D341Med (cell line): ENCODE measurements at regions not wholly inside any gene's neighbourhood (a gene's known extent, or its start where the extent isn't known, plus 50 kb on each side); places are given as distances from the start of the nearest gene placed in this dataset.

Experiments used
- DNase-seq: peaks from one replicate; pipeline ENCODE4 v3.0.0; 2012; ENCODE audit warnings: low spot score

DNA sequence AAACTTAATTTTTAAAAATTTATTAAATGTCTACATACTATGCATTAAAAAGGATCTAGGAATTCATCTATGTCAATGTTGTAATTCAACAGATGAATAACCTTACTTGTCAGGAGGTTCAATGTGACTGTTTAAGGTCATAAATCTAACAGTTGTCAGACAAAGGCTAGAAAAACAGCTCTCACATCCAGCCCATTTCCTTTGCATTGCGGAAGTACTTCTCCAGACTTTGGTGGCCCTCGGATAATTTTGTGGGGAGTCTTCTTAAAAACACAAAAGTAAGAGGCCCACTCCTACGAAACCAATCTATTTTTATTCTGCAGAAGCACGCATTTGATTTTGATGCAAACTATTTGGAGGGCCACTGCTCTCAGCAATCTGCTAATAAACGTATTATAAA, 122.6 kb upstream of the CHRM3 start:
- DNase-seq: no peak

DNA sequence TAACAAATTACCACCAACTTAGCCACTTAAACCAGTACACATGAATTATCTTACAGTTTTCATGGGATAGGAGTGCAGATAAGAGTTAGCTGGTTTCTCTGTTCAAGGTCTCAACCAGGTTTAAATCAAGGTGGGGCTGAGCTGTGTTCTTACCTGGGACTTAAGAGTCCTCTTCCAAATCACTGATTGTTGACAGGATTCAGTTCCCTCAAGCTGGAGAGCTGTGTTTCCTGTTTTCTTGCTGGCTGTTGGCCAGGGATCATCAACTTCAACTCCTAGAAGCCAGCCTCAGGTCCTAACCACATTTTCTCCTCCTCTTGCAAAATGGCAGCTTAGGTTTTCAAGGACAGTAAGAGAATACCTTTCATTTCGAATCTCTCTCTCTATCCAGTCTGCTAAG, 123.8 kb upstream of the CHRM3 start:
- no peak for DNase-seq

DNA sequence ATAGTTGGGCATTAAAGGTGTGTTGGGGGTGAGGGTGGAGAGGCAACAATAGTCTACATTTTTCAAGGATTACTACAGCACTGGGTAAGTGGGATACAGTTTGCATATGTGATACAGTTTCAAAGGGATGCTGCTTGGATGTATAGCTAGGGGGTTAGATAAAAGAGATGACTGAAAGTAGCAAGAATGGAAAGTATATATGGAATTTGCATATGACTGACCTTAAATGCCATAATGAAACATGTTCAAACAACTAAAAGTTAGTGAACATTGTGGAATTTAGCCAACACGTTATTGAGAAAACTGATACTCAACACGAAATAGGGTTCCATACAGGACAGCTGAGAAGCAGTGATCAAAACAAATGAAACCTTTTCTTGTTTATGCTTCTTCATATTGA, 124.8 kb upstream of the CHRM3 start:
- no peak for DNase-seq

DNA sequence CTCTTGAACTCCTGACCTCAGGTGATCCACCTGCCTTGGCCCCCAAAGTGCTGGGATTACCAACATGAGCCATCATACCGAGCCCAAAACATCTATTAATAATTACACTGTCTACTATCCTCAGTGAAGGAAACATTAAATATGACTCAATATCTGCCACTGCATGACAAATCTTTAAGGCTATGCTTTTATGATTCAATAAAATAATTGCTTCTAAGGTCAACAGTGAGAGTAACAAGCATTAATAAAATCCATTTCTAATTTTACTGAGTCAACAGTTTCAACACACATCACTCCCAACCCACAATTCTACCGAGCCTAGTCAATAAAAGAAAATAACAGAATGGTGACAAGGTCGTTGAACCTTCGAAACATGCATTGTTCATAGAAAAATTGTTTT, 125.5 kb upstream of the CHRM3 start:
- no peak for DNase-seq

DNA sequence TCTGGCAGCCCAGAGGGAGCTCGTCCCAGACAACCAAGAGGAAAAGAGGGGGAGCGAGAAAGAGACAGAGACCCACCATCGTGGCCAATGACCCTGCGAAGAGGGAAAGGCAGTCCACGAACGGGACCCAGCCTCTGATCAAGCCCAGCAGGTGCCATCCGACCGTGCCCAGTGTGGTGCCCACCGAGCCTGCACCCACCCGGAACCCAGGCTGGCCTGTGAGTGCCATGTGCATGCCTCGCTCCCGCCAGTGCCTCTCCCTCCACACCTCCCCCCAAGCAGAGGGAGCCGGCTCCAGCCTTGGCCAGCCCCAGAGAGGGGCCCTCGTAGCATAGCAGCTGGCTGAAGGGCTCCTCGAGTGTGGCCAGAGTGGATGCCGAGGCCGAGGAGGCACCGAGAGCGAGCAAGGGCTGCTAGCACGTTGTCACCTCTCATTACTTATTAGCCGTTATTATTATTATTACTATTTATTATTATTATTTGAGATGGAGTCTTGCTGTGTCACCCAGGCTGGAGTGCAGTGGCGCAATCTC, 130.7 kb upstream of the CHRM3 start:
- no peak for DNase-seq

DNA sequence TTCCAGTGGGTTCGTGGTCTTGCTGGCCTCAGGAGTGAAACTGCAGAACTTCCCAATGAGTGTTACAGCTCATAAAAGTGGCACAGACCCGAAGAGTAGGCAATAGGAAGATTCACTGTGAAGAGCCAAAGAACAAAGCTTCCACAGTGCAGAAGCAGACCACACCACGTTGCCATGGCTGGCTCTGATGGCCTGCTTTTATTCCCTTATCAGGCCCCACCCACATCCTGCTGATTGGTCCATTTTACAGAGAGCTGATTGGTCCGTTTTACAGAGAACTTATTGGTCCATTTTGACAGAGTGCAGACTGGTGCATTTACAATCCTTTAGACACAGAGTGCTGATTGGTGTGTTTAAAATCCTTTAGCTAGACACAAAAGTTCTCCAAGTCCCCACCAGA, 131.4 kb upstream of the CHRM3 start:
- DNase-seq: no peak

DNA sequence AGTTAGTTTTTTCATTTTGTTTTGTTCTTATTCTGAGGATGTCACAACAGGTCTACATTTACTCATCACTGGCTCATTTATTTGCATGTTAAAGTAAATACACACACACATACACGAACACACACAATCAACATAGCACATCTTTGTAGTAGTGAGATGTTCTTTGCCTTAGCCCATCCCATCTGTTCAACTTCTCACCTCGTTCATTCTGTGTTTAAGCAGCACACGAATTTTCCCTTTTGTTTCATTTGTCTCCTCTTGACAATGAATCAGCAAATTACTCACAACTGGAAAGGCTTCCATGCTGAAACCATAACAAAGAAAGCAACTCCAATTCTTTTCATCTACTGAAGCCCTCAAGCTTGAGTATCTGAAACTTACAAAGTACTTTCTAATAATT, 133.3 kb upstream of the CHRM3 start:
- DNase-seq: no peak

DNA sequence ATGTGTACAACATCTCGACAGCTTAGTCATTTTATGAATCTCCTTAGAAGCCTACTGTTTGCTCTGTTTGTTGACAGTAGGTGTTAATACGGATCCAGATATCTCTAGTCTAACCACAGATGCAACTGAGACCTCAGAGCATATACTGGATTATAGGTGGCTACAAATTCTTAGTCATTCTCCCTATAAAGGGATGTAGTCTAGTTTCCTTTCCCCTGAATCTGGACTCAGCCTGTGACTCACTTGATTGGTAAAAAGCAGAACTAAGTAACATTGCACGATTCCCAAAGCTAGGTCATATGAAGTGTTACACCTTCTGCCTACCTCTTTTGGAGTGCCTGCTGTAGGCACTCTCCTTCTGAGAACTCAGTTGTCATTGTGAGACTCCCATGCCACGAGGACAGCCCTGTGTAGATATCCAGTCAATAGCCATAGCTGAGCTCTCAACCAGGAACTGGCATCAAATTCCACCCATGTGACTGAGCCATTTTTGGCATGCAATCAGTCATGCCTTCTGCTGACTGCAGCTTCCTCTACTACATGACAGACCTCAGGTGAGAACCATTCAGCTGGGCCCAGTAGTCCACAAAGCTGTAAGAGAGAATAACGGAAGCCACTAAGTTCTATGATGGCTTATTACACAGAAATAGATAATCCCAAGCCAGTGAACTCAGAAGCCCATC, 135.9 kb upstream of the CHRM3 start:
- DNase-seq: no peak

DNA sequence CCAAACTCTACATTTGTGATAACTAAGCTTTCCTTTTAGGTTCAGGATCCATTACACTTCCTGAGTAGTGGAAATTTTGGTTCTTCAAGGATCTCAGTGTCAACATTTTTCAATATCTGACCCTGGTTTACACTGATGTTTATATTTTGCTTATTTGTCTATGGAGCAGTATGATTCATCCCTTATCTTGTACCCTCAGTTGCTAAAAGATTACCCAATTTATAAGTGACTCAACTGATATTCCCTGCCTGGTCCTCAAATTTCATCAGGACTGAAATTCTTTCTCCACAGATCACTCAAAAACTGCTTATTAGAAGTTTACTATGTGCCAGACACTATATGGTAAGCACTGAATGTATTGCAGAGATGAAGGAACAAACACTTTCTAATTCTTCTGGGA, 139.1 kb upstream of the CHRM3 start:
- no peak for DNase-seq

DNA sequence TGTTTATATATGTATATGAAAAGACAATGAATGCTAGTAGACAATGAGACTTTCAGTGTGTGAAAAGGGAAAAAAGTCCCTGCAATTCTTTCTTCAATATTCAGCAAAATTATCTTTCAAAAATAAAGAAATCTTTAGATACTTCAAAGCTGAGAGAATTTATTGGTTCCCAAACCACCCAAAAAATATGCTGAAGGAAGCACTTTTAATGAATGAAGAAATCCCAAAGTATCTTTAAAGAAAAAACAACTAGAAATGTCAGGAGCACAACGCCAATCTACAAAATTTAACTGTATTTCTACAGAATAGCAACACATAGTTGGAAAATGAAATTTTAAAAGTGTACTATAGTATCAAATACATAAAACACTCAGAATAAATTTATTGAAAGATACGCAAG, 142.3 kb upstream of the CHRM3 start:
- no peak for DNase-seq

DNA sequence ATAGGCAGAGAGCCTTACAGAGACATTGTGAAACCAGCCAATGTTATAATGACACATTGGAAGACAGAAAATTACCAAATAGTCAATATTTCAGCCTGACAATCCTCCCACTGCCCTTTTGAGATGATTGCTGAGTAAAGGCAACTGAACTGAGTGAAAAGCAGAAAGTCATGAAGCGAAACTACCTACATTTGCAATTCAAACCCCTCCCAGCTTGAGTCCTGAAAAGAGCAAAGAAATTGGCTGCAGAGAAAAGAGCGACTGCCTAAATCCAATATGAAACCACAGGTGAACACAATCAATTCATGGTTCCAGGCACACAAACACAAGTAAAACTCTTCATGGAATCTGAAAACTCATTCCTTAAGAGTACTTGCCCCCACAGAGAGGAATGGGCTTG, 143.4 kb upstream of the CHRM3 start:
- no peak for DNase-seq

DNA sequence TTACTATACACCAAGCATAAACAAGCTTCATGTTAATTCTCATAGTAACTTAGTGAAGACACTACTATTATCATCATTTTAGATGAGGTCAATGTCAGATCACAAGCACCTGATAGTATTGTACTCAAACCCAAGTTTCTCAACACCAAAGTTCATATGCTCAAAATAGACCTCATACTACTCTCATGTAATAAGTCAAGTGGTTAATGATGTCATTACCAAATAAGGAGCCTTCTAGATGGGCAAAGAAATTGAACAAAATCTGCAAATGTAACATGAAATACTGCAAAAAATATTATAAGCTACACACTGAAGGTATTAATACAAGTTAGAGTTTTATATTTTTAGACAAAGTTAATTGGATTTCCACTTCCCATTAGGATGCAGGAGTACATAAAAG, 144.0 kb upstream of the CHRM3 start:
- no peak for DNase-seq

DNA sequence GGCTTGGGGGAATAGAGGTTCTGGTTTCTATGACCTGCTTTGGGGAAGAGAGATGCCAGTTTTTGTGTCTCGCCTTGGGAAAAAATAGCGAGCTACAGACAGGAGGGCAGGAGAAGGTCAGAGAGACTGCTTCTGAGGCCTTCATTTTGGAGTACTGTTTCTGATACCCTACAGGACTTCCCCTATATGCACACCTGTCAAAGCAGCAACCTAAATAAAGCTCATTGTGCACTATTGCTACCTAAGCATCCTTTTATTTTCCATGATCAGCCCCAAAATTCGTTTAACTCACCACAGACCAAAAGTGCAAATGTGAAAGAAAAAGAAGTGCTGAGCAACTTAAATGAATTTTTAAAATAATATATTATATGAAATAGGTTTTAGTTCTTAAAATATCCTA, 145.6 kb upstream of the CHRM3 start:
- DNase-seq: no peak

DNA sequence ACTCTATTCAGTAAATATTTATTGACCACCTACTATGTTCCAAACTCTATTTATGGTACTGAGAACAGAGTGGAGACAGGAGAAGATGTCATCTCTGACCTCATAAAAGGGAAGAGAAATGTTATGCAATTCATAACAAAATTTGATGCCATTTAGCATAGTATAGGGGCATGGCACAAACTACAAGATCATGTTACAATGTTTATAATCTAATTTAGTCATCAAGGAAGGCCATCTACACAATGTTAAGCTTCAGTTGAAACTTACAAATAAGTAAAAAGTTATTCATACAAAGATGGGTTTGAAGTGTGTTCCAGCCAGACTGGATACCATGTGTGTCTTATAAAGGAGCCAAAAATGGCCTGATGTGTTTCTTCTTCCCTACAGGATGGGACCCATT, 146.8 kb upstream of the CHRM3 start:
- DNase-seq: no peak

DNA sequence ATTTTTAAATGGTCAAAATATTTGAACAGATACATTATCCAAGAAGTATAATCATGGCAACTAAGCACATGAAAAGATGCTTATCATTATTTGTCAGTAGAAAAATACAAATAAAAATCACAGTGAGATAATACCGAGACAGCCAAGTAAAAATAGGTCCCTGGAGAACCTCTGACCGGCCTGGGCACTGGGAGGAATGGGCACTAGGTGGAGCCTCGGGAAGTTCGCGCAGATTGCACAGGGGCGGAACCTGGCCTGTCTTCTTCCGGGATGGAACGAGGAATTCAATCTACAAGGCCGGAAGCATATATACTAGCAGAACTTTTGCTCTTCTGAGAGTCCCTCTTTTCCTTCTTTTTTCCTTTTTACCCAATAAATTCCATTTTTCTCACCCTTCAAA, 148.5 kb upstream of the CHRM3 start:
- no peak for DNase-seq

DNA sequence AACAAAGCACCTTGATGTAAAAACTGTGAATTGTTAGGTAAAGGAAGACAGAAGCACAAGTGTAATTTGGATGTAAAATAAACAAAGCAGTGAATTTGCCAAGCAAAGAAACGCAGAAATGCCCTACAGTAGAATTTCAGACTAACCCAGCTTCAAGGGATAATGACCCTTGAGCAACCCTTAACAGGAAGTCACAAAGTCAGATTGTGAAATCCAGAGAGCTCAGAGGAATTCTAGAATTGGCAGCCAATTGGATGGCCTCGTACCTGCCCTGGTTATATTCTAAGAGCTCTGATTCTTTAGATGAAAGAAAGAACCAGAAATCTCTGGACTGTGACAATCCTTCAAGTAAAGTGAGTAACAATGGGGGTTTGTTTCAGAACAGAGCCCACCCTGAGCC, 152.7 kb upstream of the CHRM3 start:
- no peak for DNase-seq

DNA sequence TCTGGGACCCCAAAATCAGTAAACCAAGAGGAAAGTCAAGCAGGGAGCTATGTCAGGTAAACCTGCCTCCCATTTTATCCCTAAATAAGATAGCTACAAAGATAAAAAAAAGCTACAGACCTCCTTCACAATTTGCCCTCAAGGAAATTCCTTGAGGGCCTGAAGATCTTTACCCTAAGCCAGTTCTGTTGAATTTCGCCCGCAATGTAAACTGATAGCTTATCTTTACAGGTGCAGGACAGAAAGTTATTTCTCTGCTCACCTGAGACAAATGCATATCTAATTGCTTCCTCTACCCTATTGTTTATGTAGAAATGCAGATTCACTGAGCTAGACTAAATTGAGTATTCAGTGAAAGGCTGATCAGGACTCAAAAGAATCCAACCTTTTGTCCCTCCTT, 153.4 kb upstream of the CHRM3 start:
- no peak for DNase-seq

DNA sequence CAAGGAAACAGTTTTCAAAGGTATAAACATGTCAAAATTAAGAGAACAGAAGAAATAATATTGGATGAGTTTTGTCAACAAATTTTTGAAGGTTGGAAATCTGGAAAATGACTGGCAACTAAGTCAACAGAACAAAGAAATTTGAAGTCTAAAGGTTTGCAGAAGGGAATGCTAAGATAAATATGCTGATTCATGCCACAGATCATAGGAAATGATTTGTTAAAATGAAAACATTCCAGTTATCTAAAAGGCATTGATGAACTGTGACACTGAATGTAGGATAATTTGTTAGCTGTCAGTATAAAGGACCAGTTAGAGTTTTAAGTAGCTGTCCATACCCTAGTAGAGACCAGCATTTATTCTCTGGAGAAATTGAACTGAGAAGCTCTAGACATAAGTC, 157.9 kb upstream of the CHRM3 start:
- no peak for DNase-seq

DNA sequence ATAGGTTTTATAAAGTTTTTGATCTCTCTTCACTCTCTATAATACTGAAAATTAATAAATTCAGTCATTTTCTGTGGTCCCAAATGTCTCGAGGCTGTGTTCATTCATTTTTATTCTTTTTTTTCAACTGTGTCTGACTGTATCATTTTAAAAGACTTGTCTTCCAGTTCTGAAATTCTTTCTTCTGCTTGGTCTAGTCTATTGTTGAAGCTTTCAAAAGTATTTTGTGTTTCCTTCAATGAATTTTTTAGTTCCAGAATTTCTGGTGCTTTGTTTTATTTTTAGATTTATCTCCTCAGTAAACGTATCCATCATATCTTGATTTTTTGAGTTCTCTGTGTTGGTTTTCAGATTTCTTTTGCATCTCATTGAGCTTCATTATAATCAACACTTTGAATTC, 161.0 kb upstream of the CHRM3 start:
- DNase-seq: no peak

DNA sequence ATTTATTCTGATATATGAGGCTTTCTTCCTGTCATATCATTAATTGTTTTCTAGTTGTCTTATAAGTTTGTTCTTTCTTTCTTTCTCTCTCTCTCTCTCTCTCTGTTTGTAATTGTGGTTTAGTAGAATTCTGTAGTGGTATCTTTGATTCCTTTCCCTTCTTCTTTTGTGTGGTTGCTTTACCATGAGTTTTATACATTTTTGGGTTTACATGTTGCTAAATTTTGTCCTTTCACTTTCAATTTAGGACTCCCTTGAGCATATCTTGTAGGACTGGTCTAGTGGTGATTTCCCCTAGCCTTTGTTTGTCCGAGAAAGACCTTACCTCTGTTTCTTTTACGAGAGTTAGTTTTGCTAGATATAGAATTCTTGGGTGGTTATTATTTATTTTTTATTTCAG, 162.3 kb upstream of the CHRM3 start:
- no peak for DNase-seq

DNA sequence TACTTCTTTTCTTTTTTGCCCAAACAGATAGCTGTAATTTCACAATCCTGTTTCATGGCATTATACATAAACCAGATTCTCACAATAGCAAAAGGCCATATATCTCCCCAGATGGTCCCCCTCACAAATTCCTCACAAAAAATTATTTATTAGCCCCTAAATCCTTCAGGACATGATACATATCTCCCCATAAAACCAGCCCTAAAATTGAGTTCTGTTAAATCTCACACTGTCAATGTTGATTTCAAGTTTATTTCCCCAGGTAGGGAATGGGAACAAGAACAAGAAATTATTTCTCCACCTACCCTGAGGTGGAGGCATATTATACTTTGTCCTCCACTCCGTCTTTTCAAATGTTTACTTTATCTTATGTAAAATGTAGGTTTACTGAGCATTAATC, 163.4 kb upstream of the CHRM3 start:
- DNase-seq: no peak

DNA sequence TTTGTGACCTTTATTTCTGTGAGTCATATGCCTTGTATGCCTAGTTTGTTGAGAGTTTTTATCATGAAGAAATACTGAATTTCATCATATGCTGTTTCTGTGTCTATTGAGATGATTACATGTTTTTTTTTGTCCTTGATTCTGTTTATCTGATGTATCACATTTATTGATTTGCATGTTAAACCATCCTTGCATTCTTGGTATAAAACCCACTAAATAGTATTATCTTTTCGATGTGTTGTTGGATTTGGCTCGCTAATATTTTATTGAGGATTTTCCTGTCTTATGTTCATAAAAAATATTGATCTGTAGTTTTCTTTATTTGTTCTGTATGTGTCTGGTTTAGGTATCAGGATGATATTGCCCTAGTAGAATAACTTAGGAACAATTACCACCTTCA, 164.7 kb upstream of the CHRM3 start:
- DNase-seq: no peak

DNA sequence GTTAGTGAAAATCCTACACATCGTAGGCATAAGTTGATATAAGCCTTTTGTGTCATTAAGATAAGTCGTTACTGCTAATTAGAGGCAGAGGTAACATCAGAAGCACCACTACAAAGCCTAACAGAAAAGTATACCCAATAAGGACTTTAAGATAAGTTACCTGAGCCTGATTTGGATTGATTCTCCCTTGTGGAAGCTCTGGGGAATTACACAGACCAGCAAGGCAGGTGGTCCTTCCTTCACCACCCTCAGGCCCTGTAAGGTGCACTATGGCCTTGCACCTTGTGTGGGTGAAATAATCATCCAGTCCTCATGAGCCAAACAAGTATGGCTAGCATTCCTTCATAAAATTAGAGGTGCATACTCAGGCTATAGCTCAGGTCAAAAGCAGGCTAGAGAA, 166.7 kb upstream of the CHRM3 start:
- DNase-seq: no peak

DNA sequence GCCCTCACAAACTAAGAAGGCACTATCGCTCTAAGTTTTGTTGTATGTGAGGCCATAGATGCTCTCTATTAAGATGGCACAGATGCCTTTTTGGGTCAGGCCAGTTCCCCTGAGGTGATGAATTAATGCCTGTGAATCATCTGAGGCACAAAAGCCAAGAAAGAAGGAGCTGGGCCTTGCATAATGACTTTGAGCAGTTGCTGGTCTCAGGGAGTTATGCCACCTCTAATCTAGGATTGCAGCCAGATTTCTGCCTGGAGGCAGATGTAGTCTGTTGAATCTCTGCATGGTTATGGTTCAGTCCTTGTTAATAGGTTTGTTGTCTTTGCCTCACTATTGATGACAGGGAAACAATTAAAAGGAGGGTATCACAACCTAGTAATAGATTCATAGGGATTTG, 168.1 kb upstream of the CHRM3 start:
- DNase-seq: no peak

DNA sequence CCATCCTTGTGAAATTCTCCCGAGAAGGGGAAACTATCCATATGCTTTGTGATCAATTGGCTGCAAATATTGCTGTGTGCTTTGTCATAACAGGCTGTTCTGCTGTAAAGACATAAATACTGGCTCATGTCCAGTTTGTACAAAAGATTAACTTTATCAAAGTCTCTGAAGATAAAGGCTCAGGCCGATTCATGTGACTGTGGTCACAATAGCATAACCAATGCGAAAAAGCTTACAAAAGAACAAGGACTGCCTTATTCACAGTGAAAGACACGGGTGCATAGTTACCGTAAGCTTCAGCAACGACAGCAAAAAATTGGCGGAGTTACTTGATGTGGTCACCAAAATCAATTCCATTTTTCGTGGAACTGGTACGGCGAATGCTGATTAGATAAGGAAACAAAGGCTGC, 173.6 kb upstream of the CHRM3 start:
- DNase-seq: no peak
